Ovary (tissue), 7 donors: ENCODE measurements at regions not wholly inside any gene's neighbourhood (a gene's known extent, or its start where the extent isn't known, plus 50 kb on each side); places are given as distances from the start of the nearest gene placed in this dataset.
"Not testable (repeated sequence)": the region's sequence is repeated elsewhere in the genome, so short reads cannot be mapped to it uniquely, and the experiment has no call there.

Experiments
- DNase-seq, 5 donors: peaks; one replicate each; pipeline ENCODE4 v3.0.0-alpha.2; 2019 to 2020
- H3K27ac ChIP-seq, 2 donors: fragments of 200-600 bp; one replicate each; pipeline versions ENCODE4 v1.5.1 to v1.8.0; 2019 to 2022
- H3K27me3 ChIP-seq: fragments of 200-600 bp; one replicate; pipeline ENCODE4 v1.8.0; 2022
- H3K36me3 ChIP-seq: fragments of 200-600 bp; sonication (generic); one replicate; pipeline ENCODE4 v1.5.1; 2019
- H3K4me1 ChIP-seq: one replicate; pipeline ENCODE4 v1.8.1; 2013; ENCODE audit warnings: mild to moderate bottlenecking, moderate library complexity; ENCODE audit not compliant: insufficient read depth
- H3K4me3 ChIP-seq: fragments of 200-600 bp; sonication (generic); one replicate; pipeline ENCODE4 v1.5.1; 2017
- H3K9me3 ChIP-seq, 2 donors: fragments of 200-600 bp in 1 of 2; sonication (generic) in 1 of 2; one replicate each; pipeline versions ENCODE4 v1.5.1 to v1.8.1; 2013 to 2019; ENCODE audit warnings: mild to moderate bottlenecking in 1 of 2, moderate library complexity in 1 of 2
- CTCF ChIP-seq, 3 donors: fragments of 450-650 bp in 2 of 3; fragments of 200-600 bp in 1 of 3; IDR thresholded peaks; one replicate each; pipeline versions ENCODE4 v1.5.1 to v1.8.0; 2016 to 2022; ENCODE audit warnings: antibody characterized with exemption in 3 of 3, mild to moderate bottlenecking in 1 of 3
- EP300 ChIP-seq: sonication (generic); formaldehyde crosslinking; IDR thresholded peaks from one replicate; pipeline ENCODE4 v1.6.1; 2017; ENCODE audit warnings: antibody characterized with exemption
- POLR2A ChIP-seq: fragments of 450-650 bp; IDR thresholded peaks from one replicate; pipeline ENCODE4 v1.6.1; 2017; ENCODE audit warnings: antibody characterized with exemption, mild to moderate bottlenecking, moderate library complexity
- WGBS, 3 donors: extraction: QIAGEN DNeasy Blood & Tissue Kit in 1 of 3; methylation state at CpG; one replicate each; pipeline versions ENCODE4 v1.1.5 to v1.1.7; 2013 to 2017; 5-methylcytosine and 5-hydroxymethylcytosine counted together
- intact Hi-C, 4 donors: fragments of 100-400 bp; cut with DNase I; formaldehyde crosslinking; loops; one replicate each; pipeline versions ENCODE4 v1.11.0 to v1.15.1; 2022 to 2023
- donor health status: DM: no; HTN: no; CAD: no; lungs with moderate emphysema.
- donor health status: DM: no; HTN: no; CAD: no.
- donor health status: Bipolar disorder and iron deficiency.
- donor health status: DM: no; HTN: no; CAD: no.
- donor health status: DM: yes; HTN: yes; CAD: no.

- 32 to 69% (median 45%) methylated on average over 2 of the region's 2 CpGs for WGBS, 3 donors
- no peaks in the 10 kb centered on the region for H3K4me1 ChIP-seq
- H3K36me3 ChIP-seq: no peaks in the 10 kb centered on the region
- no peak overlapping the region for H3K27ac ChIP-seq
- TF ChIP-seq CTCF (IDR thresholded peaks at IDR 0.05): no peak
- TF ChIP-seq EP300: no peak
- TF ChIP-seq POLR2A: no peak
- no peaks in the 10 kb centered on the region for H3K9me3 ChIP-seq
- DNase-seq: no peak
- intact Hi-C loops: no loop called here
- no peaks in the 10 kb centered on the region for H3K27me3 ChIP-seq
- no peak overlapping the region for H3K4me3 ChIP-seq
Observed at GRCh38 chr3:110521019-110521418, 550.6 kb upstream of the NECTIN3 start.

GRCh38 chr3:110525558-110526064 is 546.0 kb upstream of the NECTIN3 start:
- H3K27me3 ChIP-seq, H3K36me3 ChIP-seq, H3K27ac ChIP-seq, H3K4me1 ChIP-seq, H3K9me3 ChIP-seq, DNase-seq, H3K4me3 ChIP-seq, intact Hi-C loops: not testable (repeated sequence)
- WGBS, 3 donors: 71 to 83% (median 79%) methylated on average over 6 of the region's 6 CpGs

GRCh38 chr3:110526777-110527727 is 544.6 kb upstream of the NECTIN3 start:
- Histone ChIP-seq H3K27ac (no peak overlapping the region), H3K9me3 (no peaks in the 10 kb centered on the region), H3K27me3 (no peaks in the 10 kb centered on the region), H3K4me3 (no peak overlapping the region), H3K36me3 (no peaks in the 10 kb centered on the region), H3K4me1 (no peaks in the 10 kb centered on the region)
- intact Hi-C loops: no loop called here
- 43 to 62% (median 51%) methylated on average over 3 of the region's 3 CpGs for WGBS, 3 donors
- DNase-seq: no peak
- TF ChIP-seq CTCF (IDR thresholded peaks at IDR 0.05) (no peak), EP300 (no peak), POLR2A (no peak)

DNA sequence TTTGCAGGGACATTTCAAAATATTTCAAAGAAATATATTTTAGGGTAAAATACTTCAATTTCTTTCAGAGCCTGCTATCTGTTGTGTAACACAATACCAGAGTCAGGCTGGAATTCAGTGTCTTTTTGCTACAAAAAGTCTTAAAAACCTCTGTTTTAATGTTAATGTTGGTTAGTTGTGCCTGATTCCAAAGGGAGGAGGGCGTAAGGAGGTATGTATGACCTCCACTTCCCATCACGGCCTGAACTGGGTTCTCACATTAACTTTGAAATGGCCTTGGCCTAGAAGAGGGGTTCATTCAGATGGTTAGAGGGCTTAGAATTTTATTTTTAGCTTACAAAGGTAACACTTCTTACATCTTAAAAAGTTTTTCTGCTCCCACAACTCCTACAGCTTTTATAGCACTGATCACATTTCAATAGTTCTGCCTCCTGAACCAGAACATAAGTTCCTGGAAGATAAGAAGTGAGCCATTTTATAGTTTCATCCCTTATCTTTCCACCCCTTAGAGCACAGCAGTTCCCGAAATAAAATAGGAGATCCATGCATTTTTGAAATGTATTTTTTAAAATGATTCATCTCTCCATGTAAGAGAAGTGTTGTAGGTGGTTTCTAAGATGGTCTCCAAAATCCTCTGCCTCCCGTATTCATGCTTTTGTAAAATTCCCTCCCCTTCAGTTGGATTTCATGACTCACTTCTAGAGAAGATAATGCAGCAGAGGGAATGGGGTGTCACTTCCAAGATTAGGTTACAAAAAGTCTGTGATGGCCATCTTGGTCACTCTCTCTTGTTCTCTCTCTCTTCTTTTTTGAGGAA is 543.1 kb upstream of the NECTIN3 start:
- WGBS, 3 donors: 59 to 72% (median 66%) methylated on average over 4 of the region's 4 CpGs
- Histone ChIP-seq H3K36me3 (no peaks in the 10 kb centered on the region), H3K4me1 (no peaks in the 10 kb centered on the region), H3K27me3 (no peaks in the 10 kb centered on the region), H3K4me3 (no peak overlapping the region), H3K9me3 (no peaks in the 10 kb centered on the region), H3K27ac (no peak overlapping the region)
- DNase-seq: no peak
- intact Hi-C loops: no loop called here
- TF ChIP-seq POLR2A (no peak), EP300 (no peak), CTCF (IDR thresholded peaks at IDR 0.05) (no peak)
